IPS-15b (cell line): ENCODE measurements at regions not wholly inside any gene's neighbourhood (a gene's known extent, or its start where the extent isn't known, plus 50 kb on each side); places are given as distances from the start of the nearest gene placed in this dataset.

Source experiments
- H3K27me3 ChIP-seq: one replicate; pipeline ENCODE4 v1.6.1; 2013; ENCODE audit warnings: low read length; ENCODE audit not compliant: control insufficient read depth, insufficient read depth
- H3K36me3 ChIP-seq: one replicate; pipeline ENCODE4 v1.6.1; 2013; ENCODE audit warnings: low read length; ENCODE audit not compliant: control insufficient read depth, insufficient read depth
- H3K4me1 ChIP-seq: one replicate; pipeline ENCODE4 v1.6.1; 2013; ENCODE audit warnings: mild to moderate bottlenecking, low read length; ENCODE audit not compliant: control insufficient read depth, insufficient read depth
- H3K4me3 ChIP-seq: one replicate; pipeline ENCODE4 v1.5.1; 2013; ENCODE audit warnings: low read depth, low read length
- H3K9ac ChIP-seq: one replicate; pipeline ENCODE4 v1.6.1; 2013; ENCODE audit warnings: low read depth, mild to moderate bottlenecking, low read length
- H3K9me3 ChIP-seq: one replicate; pipeline ENCODE4 v1.6.1; 2013; ENCODE audit warnings: mild to moderate bottlenecking, low read length; ENCODE audit not compliant: control insufficient read depth, insufficient read depth

DNA sequence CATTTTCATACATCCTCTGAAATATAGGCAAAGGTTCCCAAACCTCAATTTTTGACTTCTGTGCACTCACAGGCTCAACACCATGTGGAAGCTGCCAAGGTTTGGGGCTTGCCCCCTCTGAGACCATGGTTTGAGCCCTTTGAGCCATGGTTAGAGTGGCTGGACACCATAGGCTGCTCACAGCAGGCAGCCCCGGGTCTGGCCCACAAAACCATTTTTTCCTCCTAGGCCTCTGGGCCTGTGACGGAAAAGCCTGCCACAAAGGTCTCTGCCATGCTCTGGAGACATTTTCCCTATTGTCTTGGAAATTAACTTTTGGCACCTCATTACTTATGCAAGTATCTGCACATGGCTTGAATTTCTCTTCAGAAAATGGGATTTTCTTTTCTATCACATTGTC lies 1113.2 kb upstream of the ATXN7L3B start:
- no peak overlapping the region for H3K9ac ChIP-seq
- no peaks in the 10 kb centered on the region for H3K27me3 ChIP-seq
- peaks cover 3% of the 10 kb centered on the region for H3K9me3 ChIP-seq
- no peak overlapping the region for H3K4me3 ChIP-seq
- H3K4me1 ChIP-seq = no peaks in the 10 kb centered on the region
- no peaks in the 10 kb centered on the region for H3K36me3 ChIP-seq

GRCh38 chr12:73445658-73446324 lies 1091.8 kb upstream of the ATXN7L3B start:
- Histone ChIP-seq H3K9me3 (no peaks in the 10 kb centered on the region), H3K4me1 (no peaks in the 10 kb centered on the region), H3K9ac (no peak overlapping the region), H3K36me3 (no peaks in the 10 kb centered on the region), H3K27me3 (no peaks in the 10 kb centered on the region), H3K4me3 (no peak overlapping the region)

DNA sequence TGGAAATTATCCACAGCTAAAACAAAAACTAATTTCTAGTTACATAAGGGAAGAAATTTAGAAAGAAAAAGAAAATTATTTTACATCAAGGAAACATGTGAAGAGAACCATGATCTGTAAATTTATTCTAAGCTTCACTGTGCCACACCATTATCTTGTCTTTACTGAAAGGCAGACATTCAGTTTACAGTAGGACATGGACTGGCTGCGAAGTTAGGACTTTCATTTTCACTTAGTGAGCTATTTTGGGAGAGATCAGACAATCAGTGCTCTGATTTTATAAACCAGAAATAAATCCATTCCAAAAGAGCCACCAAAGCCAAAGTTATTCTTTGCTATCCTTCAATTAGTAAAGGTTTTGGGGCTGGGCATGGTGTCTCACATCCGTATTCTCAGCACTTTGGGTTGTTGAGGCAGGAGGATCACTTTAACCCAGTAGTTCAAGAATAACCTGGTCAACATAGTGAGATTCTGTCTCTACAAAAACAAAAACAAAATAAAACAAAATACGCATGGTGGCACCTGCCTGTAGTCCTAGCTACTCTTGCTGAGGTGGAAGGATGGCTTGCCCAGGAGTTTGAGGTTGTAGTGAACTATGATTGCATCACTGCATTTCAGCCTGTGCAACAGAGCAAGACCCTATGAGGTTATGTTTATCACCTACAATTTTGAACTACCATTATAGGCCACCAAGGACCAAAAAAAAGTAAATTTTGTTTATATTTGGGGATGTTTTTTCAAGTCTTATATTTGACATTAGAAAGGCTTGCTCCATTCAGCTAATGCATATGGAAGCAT lies 1084.8 kb upstream of the ATXN7L3B start:
- no peak overlapping the region for H3K4me3 ChIP-seq

GRCh38 chr12:73460212-73460611 lies 1077.4 kb upstream of the ATXN7L3B start:
- no peaks in the 10 kb centered on the region for H3K9me3 ChIP-seq
- H3K4me3 ChIP-seq = no peak overlapping the region
- no peaks in the 10 kb centered on the region for H3K36me3 ChIP-seq
- peaks cover 45% of the 10 kb centered on the region for H3K27me3 ChIP-seq
- no peak overlapping the region for H3K9ac ChIP-seq
- H3K4me1 ChIP-seq = no peaks in the 10 kb centered on the region

More for the DNA sequence above, 1084.8 kb upstream of the ATXN7L3B start:
- no peaks in the 10 kb centered on the region for H3K36me3 ChIP-seq
- H3K4me1 ChIP-seq = no peaks in the 10 kb centered on the region
- H3K9me3 ChIP-seq = no peaks in the 10 kb centered on the region
- peaks cover 27% of the 10 kb centered on the region for H3K27me3 ChIP-seq
- H3K9ac ChIP-seq = no peak overlapping the region

- Histone ChIP-seq H3K9me3 (no peaks in the 10 kb centered on the region), H3K4me3 (no peak overlapping the region), H3K9ac (no peak overlapping the region), H3K27me3 (peaks cover 6% of the 10 kb centered on the region), H3K36me3 (no peaks in the 10 kb centered on the region), H3K4me1 (no peaks in the 10 kb centered on the region)
Observed at GRCh38 chr12:73465106-73465505, 1072.5 kb upstream of the ATXN7L3B start.

DNA sequence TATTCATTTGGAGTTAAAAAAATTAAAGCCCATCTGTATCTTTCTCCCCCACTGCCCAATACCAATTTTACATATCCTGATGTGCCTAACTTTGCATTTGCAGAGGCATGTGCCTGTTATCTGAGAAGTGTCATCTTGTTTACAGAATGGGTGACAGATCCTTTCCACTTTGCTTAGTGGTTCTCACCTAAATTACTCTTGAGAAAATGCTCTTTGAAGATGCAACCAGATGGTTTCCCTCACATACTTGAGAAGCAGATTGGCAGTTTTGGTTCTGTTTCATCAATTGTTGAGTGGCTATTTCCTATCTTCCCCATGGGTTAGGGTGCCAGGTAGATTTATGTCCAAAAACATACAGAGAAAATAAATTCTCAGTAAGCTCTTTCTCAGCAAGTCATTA lies 1051.4 kb upstream of the ATXN7L3B start:
- Histone ChIP-seq H3K27me3 (no peaks in the 10 kb centered on the region), H3K36me3 (no peaks in the 10 kb centered on the region), H3K4me3 (no peak overlapping the region), H3K4me1 (peaks cover 8% of the 10 kb centered on the region), H3K9ac (no peak overlapping the region), H3K9me3 (no peaks in the 10 kb centered on the region)

DNA sequence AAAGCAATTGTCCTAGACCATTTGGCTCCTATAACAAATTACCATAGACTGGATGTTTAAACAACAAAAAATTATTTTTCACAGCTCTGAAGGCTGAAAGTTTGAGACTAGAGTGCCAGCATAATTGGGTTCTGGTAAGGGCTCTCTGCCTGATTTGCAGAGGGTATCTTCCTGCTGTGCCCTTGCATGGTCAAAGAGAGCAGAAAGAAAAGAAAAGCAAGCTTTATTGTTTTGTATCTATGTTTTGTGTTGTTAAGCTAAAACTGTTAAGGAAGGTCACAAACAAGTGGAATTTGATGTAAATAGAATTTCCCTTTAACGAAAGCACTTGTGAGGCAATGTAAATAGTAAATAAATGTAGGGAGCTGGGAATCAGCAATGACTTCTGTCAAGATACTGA lies 1031.0 kb upstream of the ATXN7L3B start:
- no peaks in the 10 kb centered on the region for H3K36me3 ChIP-seq
- H3K4me1 ChIP-seq = peaks cover 4% of the 10 kb centered on the region
- no peak overlapping the region for H3K4me3 ChIP-seq
- no peaks in the 10 kb centered on the region for H3K27me3 ChIP-seq
- no peak overlapping the region for H3K9ac ChIP-seq
- no peaks in the 10 kb centered on the region for H3K9me3 ChIP-seq

DNA sequence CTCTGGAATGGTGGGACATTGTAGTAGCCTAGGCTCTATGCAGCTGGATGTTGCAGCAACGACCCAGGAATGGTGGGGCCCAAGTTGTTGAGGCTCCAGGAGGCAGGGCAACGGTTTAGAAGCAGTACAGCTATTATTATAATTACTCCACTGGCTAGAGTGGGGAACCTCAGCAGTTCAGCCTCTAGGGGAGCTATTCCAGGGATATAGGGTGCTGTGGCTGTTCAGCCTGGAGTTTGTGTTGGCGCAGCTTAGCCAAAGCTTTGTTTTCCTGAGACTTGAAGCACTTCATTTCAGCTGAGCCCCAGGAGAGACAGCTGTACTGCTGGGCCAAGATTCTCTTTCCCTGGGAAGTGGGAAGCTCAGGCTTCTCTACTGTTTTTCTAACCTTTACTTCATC lies 1023.0 kb upstream of the ATXN7L3B start:
- H3K4me1 ChIP-seq = no peaks in the 10 kb centered on the region
- H3K9me3 ChIP-seq = no peaks in the 10 kb centered on the region
- H3K36me3 ChIP-seq = no peaks in the 10 kb centered on the region
- H3K9ac ChIP-seq = no peak overlapping the region
- no peak overlapping the region for H3K4me3 ChIP-seq
- no peaks in the 10 kb centered on the region for H3K27me3 ChIP-seq

- no peaks in the 10 kb centered on the region for H3K4me1 ChIP-seq
- H3K9ac ChIP-seq = no peak overlapping the region
- H3K4me3 ChIP-seq = no peak overlapping the region
- no peaks in the 10 kb centered on the region for H3K9me3 ChIP-seq
- no peaks in the 10 kb centered on the region for H3K27me3 ChIP-seq
- no peaks in the 10 kb centered on the region for H3K36me3 ChIP-seq
Observed at GRCh38 chr12:73517859-73518258, 1019.8 kb upstream of the ATXN7L3B start.

DNA sequence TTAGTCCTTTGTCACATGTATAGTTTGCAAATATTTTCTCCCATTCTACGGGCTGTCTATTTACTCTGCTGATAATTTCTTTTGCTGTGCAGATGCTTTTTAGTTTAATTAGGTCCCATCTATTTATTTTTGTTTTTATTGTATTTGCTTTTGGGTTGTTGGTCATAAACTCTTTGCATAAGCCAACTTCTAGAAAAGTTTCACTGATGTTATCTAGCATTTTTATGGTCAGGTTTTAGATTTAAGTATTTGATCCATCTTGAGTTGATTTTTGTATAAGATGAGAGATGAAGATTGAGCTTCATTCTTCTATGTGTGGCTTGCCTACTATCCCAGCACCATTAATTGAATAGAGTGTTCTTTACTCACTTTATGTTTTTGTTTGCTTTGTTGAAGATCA lies 1008.4 kb upstream of the ATXN7L3B start:
- Histone ChIP-seq H3K4me1 (no peaks in the 10 kb centered on the region), H3K36me3 (no peaks in the 10 kb centered on the region), H3K27me3 (no peaks in the 10 kb centered on the region), H3K9me3 (no peaks in the 10 kb centered on the region), H3K9ac (no peak overlapping the region), H3K4me3 (no peak overlapping the region)

DNA sequence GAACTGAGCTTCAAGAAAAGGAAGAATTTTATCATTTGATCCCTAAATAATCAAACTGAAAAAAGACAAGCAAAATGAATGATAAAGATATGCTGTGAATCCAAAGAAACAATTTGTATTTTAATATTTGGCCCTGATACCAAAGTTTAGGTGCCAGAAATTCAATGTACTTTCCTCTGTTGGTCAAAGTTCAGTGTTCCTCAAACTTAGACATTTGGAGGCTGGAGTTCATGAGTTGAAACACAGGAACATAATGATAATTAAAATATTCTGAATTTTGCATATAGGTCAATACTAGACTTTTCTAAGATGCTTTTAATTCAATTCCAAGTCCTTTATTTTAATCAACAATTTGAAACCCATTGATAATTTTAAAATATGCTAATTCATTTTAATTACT lies 1007.7 kb upstream of the ATXN7L3B start:
- H3K9ac ChIP-seq = no peak overlapping the region
- H3K9me3 ChIP-seq = no peaks in the 10 kb centered on the region
- H3K36me3 ChIP-seq = no peaks in the 10 kb centered on the region
- no peak overlapping the region for H3K4me3 ChIP-seq
- no peaks in the 10 kb centered on the region for H3K27me3 ChIP-seq
- no peaks in the 10 kb centered on the region for H3K4me1 ChIP-seq

- Histone ChIP-seq H3K9me3 (no peaks in the 10 kb centered on the region), H3K36me3 (no peaks in the 10 kb centered on the region), H3K4me3 (no peak overlapping the region)
Observed at GRCh38 chr12:73531752-73532151, 1005.9 kb upstream of the ATXN7L3B start.

More at GRCh38 chr12:73531752-73532151, 1005.9 kb upstream of the ATXN7L3B start:
- H3K4me1 ChIP-seq = no peaks in the 10 kb centered on the region
- no peak overlapping the region for H3K9ac ChIP-seq
- H3K27me3 ChIP-seq = no peaks in the 10 kb centered on the region
